H9 (cell line): ENCODE measurements at regions not wholly inside any gene's neighbourhood (a gene's known extent, or its start where the extent isn't known, plus 50 kb on each side); places are given as distances from the start of the nearest gene placed in this dataset.

Source experiments
- DNase-seq: peaks from one replicate; pipeline ENCODE4 v3.0.0-alpha.2; 2017
- H2AFZ ChIP-seq: one replicate; pipeline ENCODE4 v1.6.1; 2013; ENCODE audit warnings: mild to moderate bottlenecking, low read length, control low read depth, moderate library complexity
- H2AK5ac ChIP-seq: 2 replicates; pipeline ENCODE4 v1.6.1; 2013; ENCODE audit warnings: low read length, control low read depth, mixed read lengths; ENCODE audit not compliant: insufficient read length
- H2BK120ac ChIP-seq: one replicate; pipeline ENCODE4 v1.6.1; 2013; ENCODE audit warnings: low read depth, mild to moderate bottlenecking, low read length, control low read depth, inconsistent platforms; ENCODE audit not compliant: poor library complexity, severe bottlenecking
- H2BK12ac ChIP-seq: 2 replicates; pipeline ENCODE4 v1.6.1; 2013; ENCODE audit warnings: low read length, control low read depth, mixed read lengths, low read depth; ENCODE audit not compliant: insufficient read length
- H2BK15ac ChIP-seq: 2 replicates; pipeline ENCODE4 v1.6.1; 2013; ENCODE audit warnings: low read depth, low read length, control low read depth
- H2BK20ac ChIP-seq: one replicate; pipeline ENCODE4 v1.6.1; 2013; ENCODE audit warnings: low read depth, mild to moderate bottlenecking, low read length, control low read depth, inconsistent platforms; ENCODE audit not compliant: poor library complexity, severe bottlenecking
- H2BK5ac ChIP-seq: 2 replicates; pipeline ENCODE4 v1.6.1; 2013; ENCODE audit warnings: low read length, control low read depth, mixed read lengths; ENCODE audit not compliant: insufficient read length
- H3K14ac ChIP-seq: 2 replicates; pipeline ENCODE4 v1.6.1; 2013; ENCODE audit warnings: low read length, control low read depth; ENCODE audit not compliant: insufficient read depth
- H3K18ac ChIP-seq: 2 replicates; pipeline ENCODE4 v1.6.1; 2013; ENCODE audit warnings: low read depth, mild to moderate bottlenecking, mixed read lengths, low read length, control low read depth; ENCODE audit not compliant: insufficient read length
- H3K23ac ChIP-seq: 2 replicates; pipeline ENCODE4 v1.6.1; 2013; ENCODE audit warnings: low read length, control low read depth, mixed read lengths, low read depth; ENCODE audit not compliant: insufficient read length
- H3K23me2 ChIP-seq: 2 replicates; pipeline ENCODE4 v1.6.1; 2013; ENCODE audit warnings: low read depth, mild to moderate bottlenecking, mixed read lengths, low read length, control low read depth; ENCODE audit not compliant: insufficient read length, poor library complexity, severe bottlenecking
- H3K27ac ChIP-seq: 2 replicates; pipeline ENCODE4 v1.5.1; 2013; ENCODE audit warnings: low read length, control low read depth, mixed read lengths, low read depth; ENCODE audit not compliant: insufficient read length
- H3K27me3 ChIP-seq: 2 replicates; pipeline ENCODE4 v1.6.1; 2013; ENCODE audit warnings: low read length, control low read depth, inconsistent platforms; ENCODE audit not compliant: insufficient read depth
- H3K4ac ChIP-seq: 2 replicates; pipeline ENCODE4 v1.6.1; 2013; ENCODE audit warnings: low read depth, mild to moderate bottlenecking, control low read depth, inconsistent platforms, low read length, moderate library complexity
- H3K4me1 ChIP-seq: 2 replicates; pipeline ENCODE4 v1.6.1; 2013; ENCODE audit warnings: low read length, control low read depth, inconsistent platforms; ENCODE audit not compliant: insufficient read depth
- H3K4me2 ChIP-seq: 2 replicates; pipeline ENCODE4 v1.6.1; 2013; ENCODE audit warnings: low read length, control low read depth, mixed read lengths; ENCODE audit not compliant: insufficient read length, insufficient read depth
- H3K56ac ChIP-seq: 2 replicates; pipeline ENCODE4 v1.6.1; 2013; ENCODE audit warnings: low read depth, mild to moderate bottlenecking, mixed read lengths, low read length, control low read depth; ENCODE audit not compliant: insufficient read length
- H3K79me1 ChIP-seq: 2 replicates; pipeline ENCODE4 v1.6.1; 2013; ENCODE audit warnings: low read depth, mild to moderate bottlenecking, moderate library complexity, low read length, control low read depth, inconsistent platforms; ENCODE audit not compliant: insufficient read depth, poor library complexity, severe bottlenecking
- H3K79me2 ChIP-seq: 2 replicates; pipeline ENCODE4 v1.6.1; 2013; ENCODE audit warnings: low read length, control low read depth, inconsistent platforms; ENCODE audit not compliant: insufficient read depth
- H3K9ac ChIP-seq: 2 replicates; pipeline ENCODE4 v1.6.1; 2013; ENCODE audit warnings: low read length, control low read depth, mixed read lengths; ENCODE audit not compliant: insufficient read length; ENCODE audit errors: extremely low read depth
- H3K9me3 ChIP-seq: one replicate; pipeline ENCODE4 v1.6.1; 2013; ENCODE audit warnings: low read depth, low read length, inconsistent platforms; ENCODE audit not compliant: control insufficient read depth
- H3T11ph ChIP-seq: one replicate; pipeline ENCODE4 v1.6.1; 2013; ENCODE audit warnings: mild to moderate bottlenecking, low read length, control low read depth, inconsistent platforms
- H4K20me1 ChIP-seq: one replicate; pipeline ENCODE4 v1.6.1; 2013; ENCODE audit not compliant: control insufficient read depth, insufficient read length, insufficient read depth
- H4K5ac ChIP-seq: 2 replicates; pipeline ENCODE4 v1.6.1; 2013; ENCODE audit warnings: low read depth, mild to moderate bottlenecking, mixed read lengths, low read length, control low read depth; ENCODE audit not compliant: insufficient read length
- H4K8ac ChIP-seq: replicated peaks from 2 replicates; pipeline ENCODE4 v1.6.1; 2013; ENCODE audit warnings: low read length, control low read depth, mixed read lengths, low read depth; ENCODE audit not compliant: insufficient read length
- H4K91ac ChIP-seq: 2 replicates; pipeline ENCODE4 v1.6.1; 2013; ENCODE audit warnings: low read depth, mild to moderate bottlenecking, moderate library complexity, mixed read lengths, low read length, control low read depth; ENCODE audit not compliant: insufficient read length
- H3K27ac Mint-ChIP-seq, 3 experiments: 2 replicates in 2 of 3; 3 replicates in 1 of 3; pipeline ENCODE4 v1.8.0; 2020 to 2021; ENCODE audit warnings: mixed read lengths in 3 of 3, mild to moderate bottlenecking in 1 of 3, moderate library complexity in 1 of 3
- H3K27me3 Mint-ChIP-seq: 2 replicates; pipeline ENCODE4 v1.8.0; 2021; ENCODE audit warnings: low read depth, mild to moderate bottlenecking, moderate library complexity, mixed read lengths
- H3K36me3 Mint-ChIP-seq, 3 experiments: 2 replicates in 2 of 3; 3 replicates in 1 of 3; pipeline ENCODE4 v1.8.0; 2020 to 2021; ENCODE audit warnings: low read depth in 3 of 3, mixed read lengths in 3 of 3; ENCODE audit not compliant: insufficient read depth in 1 of 3
- H3K4me1 Mint-ChIP-seq, 2 experiments: 2 replicates each; pipeline ENCODE4 v1.8.0; 2020; ENCODE audit warnings: mixed read lengths in 2 of 2
- H3K4me3 Mint-ChIP-seq, 2 experiments: 2 replicates in 1 of 2; 3 replicates in 1 of 2; pipeline ENCODE4 v1.8.0; 2020 to 2021; ENCODE audit warnings: mild to moderate bottlenecking in 2 of 2, mixed read lengths in 2 of 2, moderate library complexity in 1 of 2
- H3K9me3 Mint-ChIP-seq, 2 experiments: 2 replicates in 1 of 2; 3 replicates in 1 of 2; pipeline ENCODE4 v1.8.0; 2020; ENCODE audit warnings: mild to moderate bottlenecking in 2 of 2, mixed read lengths in 2 of 2, moderate library complexity in 1 of 2
- CTCF ChIP-seq: fragments of 200-600 bp; sonication (generic); conservative IDR thresholded peaks from 3 replicates; pipeline ENCODE4 v1.8.0; 2021; ENCODE audit warnings: antibody characterized with exemption, mild to moderate bottlenecking
- WGBS: extraction: QIAGEN DNeasy Blood & Tissue Kit; methylation state at CpG from one replicate; pipeline ENCODE4 v1.1.7; 2013; ENCODE audit warnings: missing lambda C conversion rate, low lambda C conversion rate, mixed read lengths; ENCODE audit not compliant: insufficient read length; ENCODE audit errors: extremely low coverage; 5-methylcytosine and 5-hydroxymethylcytosine counted together

- Histone ChIP-seq H3K9ac (no peak overlapping the region), H3K23ac (no peak overlapping the region), H3K79me1 (no peaks in the 10 kb centered on the region), H3K4me2 (no peak overlapping the region), H3K79me2 (no peaks in the 10 kb centered on the region), H4K8ac (no peak overlapping the region), H2BK15ac (no peak overlapping the region), H3K14ac (no peak overlapping the region), H3K27ac (no peak overlapping the region), H3K4ac (no peak overlapping the region), H4K20me1 (no peaks in the 10 kb centered on the region), H4K5ac (no peak overlapping the region), H3K4me1 (no peaks in the 10 kb centered on the region), H3T11ph (no peak overlapping the region), H2BK12ac (no peak overlapping the region), H2AK5ac (no peak overlapping the region), H3K27me3 (no peaks in the 10 kb centered on the region), H3K23me2 (no peaks in the 10 kb centered on the region), H2BK5ac (no peak overlapping the region), H2BK120ac (no peak overlapping the region), H3K9me3 (no peaks in the 10 kb centered on the region), H2AFZ (no peak overlapping the region), H2BK20ac (no peak overlapping the region), H3K56ac (no peak overlapping the region), H4K91ac (no peak overlapping the region), H3K18ac (no peak overlapping the region)
- H3K9me3 Mint-ChIP-seq: no peaks in the 10 kb centered on the region
- peaks cover 2% of the 10 kb centered on the region; the same call in 1 of the 2 replicates for H3K27me3 Mint-ChIP-seq
- H3K4me1 Mint-ChIP-seq: no peaks in the 10 kb centered on the region
- H3K36me3 Mint-ChIP-seq: no peaks in the 10 kb centered on the region
- no peak overlapping the region for H3K4me3 Mint-ChIP-seq
- TF ChIP-seq CTCF: no peak; the same call in 2 of the 3 replicates
- no peak overlapping the region for H3K27ac Mint-ChIP-seq
- no CpG with 5 or more reads among the region's 3 CpGs for WGBS
- DNase-seq: no peak
Observed at GRCh38 chr1:189662190-189662589, 815.5 kb downstream of the BRINP3 start.
